ENCODE measurements at regions not wholly inside any gene's neighbourhood (a gene's known extent, or its start where the extent isn't known, plus 50 kb on each side); places are given as distances from the start of the nearest gene placed in this dataset.

- ChIA-PET POLR2A (no interaction called here), RAD21 (ENCODE audit: low non-redundant PET in 1 of 2, low total read pairs in 2 of 2, uncharacterized antibody in 2 of 2, unreplicated experiment in 2 of 2) (no interaction called here), CTCF (no interaction called here)
- no peaks in the 10 kb centered on the region for H3K36me3 ChIP-seq (ENCODE audit: control insufficient read depth in 1 of 2, insufficient read depth in 2 of 2, low read length in 2 of 2)
- H3K9me2 ChIP-seq (ENCODE audit: insufficient read depth), result no peaks in the 10 kb centered on the region
- no peak overlapping the region for H3K4me2 ChIP-seq (ENCODE audit: low read length)
- H2AFZ ChIP-seq (ENCODE audit: low read depth, low read length, poor library complexity, severe bottlenecking), result no peak overlapping the region
- H3K27me3 ChIP-seq (ENCODE audit: insufficient read depth, low read length), result peaks cover 6% of the 10 kb centered on the region; the same call in 1 of the 2 replicates
- no peaks in the 10 kb centered on the region for H3K79me2 ChIP-seq (ENCODE audit: insufficient read depth, low read length)
- ATAC-seq (peak; percentile 64; the same call in 1 of the 2 replicates), DNase-seq (ENCODE audit: low read depth, low spot score) (no peak)
- TF ChIP-seq JUND (IDR thresholded peaks at IDR 0.05) (no peak), FOSL1 (IDR thresholded peaks at IDR 0.05; ENCODE audit: low read depth) (no peak), EGR1 (IDR thresholded peaks at IDR 0.05; ENCODE audit: low read depth) (no peak), ZBTB33 (IDR thresholded peaks at IDR 0.05; ENCODE audit: extremely low read depth, insufficient replicate concordance, low read length) (no peak), SIN3A (IDR thresholded peaks at IDR 0.05; ENCODE audit: low read depth) (no peak), RAD21 (IDR thresholded peaks at IDR 0.05; ENCODE audit: low read depth) (no peak), SRF (IDR thresholded peaks at IDR 0.05; ENCODE audit: low read depth) (no peak)
- TF ChIP-seq, protein P1, sequence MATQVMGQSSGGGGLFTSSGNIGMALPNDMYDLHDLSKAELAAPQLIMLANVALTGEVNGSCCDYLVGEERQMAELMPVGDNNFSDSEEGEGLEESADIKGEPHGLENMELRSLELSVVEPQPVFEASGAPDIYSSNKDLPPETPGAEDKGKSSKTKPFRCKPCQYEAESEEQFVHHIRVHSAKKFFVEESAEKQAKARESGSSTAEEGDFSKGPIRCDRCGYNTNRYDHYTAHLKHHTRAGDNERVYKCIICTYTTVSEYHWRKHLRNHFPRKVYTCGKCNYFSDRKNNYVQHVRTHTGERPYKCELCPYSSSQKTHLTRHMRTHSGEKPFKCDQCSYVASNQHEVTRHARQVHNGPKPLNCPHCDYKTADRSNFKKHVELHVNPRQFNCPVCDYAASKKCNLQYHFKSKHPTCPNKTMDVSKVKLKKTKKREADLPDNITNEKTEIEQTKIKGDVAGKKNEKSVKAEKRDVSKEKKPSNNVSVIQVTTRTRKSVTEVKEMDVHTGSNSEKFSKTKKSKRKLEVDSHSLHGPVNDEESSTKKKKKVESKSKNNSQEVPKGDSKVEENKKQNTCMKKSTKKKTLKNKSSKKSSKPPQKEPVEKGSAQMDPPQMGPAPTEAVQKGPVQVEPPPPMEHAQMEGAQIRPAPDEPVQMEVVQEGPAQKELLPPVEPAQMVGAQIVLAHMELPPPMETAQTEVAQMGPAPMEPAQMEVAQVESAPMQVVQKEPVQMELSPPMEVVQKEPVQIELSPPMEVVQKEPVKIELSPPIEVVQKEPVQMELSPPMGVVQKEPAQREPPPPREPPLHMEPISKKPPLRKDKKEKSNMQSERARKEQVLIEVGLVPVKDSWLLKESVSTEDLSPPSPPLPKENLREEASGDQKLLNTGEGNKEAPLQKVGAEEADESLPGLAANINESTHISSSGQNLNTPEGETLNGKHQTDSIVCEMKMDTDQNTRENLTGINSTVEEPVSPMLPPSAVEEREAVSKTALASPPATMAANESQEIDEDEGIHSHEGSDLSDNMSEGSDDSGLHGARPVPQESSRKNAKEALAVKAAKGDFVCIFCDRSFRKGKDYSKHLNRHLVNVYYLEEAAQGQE (IDR thresholded peaks at IDR 0.05; ENCODE audit: low read depth), result no peak
- no TSS peak for BruUV-seq (replicated peaks)
- no peaks in the 10 kb centered on the region for H3K9me3 ChIP-seq (ENCODE audit: control insufficient read depth in 1 of 2, insufficient read depth in 1 of 2, low read depth in 1 of 2, low read length in 2 of 2)
- H3K4me3 ChIP-seq (replicated peaks in 1 of 2; ENCODE audit: low read depth in 1 of 2, low read length in 2 of 2), result no peak overlapping the region
- intact Hi-C loops (cut with micrococcal nuclease), result loop anchor here (10.0 kb wide), 1 partner anchor 427 kb away; no protein-coding TSS in a partner anchor
- no peak overlapping the region for H3K27ac ChIP-seq (ENCODE audit: low read depth, low read length)
- H3K4me1 ChIP-seq (ENCODE audit: control insufficient read depth in 1 of 2, insufficient read depth in 2 of 2, low read length in 2 of 2), result peaks cover 0 to 8% of the 10 kb centered on the region in 2 experiments; a peak in 1 of 4 replicates
- H3K9ac ChIP-seq (ENCODE audit: low read length), result no peak overlapping the region
- no peaks in the 10 kb centered on the region for H4K20me1 ChIP-seq (ENCODE audit: insufficient read depth)
Observed at GRCh38 chr2:105541189-105542050, 142.6 kb upstream of the FHL2 start.

All from HCT116 (cell line).